WERI-Rb-1 (cell line): ENCODE measurements at regions not wholly inside any gene's neighbourhood (a gene's known extent, or its start where the extent isn't known, plus 50 kb on each side); places are given as distances from the start of the nearest gene placed in this dataset.

Source experiments
- DNase-seq: peaks from one replicate; pipeline ENCODE4 v3.0.0-alpha.2; 2020
- H3K27ac ChIP-seq: fragments of 250-450 bp; sonication (Bioruptor Pico); 2 replicates; pipeline ENCODE4 v1.5.1; 2020; ENCODE audit warnings: mild to moderate bottlenecking, moderate library complexity
- H3K27me3 ChIP-seq: fragments of 250-450 bp; sonication (Bioruptor Pico); 2 replicates; pipeline ENCODE4 v1.5.1; 2021; ENCODE audit warnings: mild to moderate bottlenecking, low read depth, moderate library complexity; ENCODE audit not compliant: insufficient read depth, severe bottlenecking
- H3K36me3 ChIP-seq: fragments of 250-450 bp; sonication (Bioruptor Pico); 2 replicates; pipeline ENCODE4 v1.5.1; 2020; ENCODE audit warnings: mild to moderate bottlenecking, moderate library complexity
- H3K4me3 ChIP-seq: 2 replicates; pipeline ENCODE4 v1.5.1; 2011; ENCODE audit warnings: low read depth, mild to moderate bottlenecking, control low read depth, low read length
- H3K9me3 ChIP-seq: fragments of 250-450 bp; sonication (Bioruptor Pico); 2 replicates; pipeline ENCODE4 v1.5.1; 2021; ENCODE audit warnings: mild to moderate bottlenecking, moderate library complexity; ENCODE audit not compliant: severe bottlenecking
- CTCF ChIP-seq: IDR thresholded peaks from 2 replicates; pipeline ENCODE4 v1.5.1; 2011; ENCODE audit warnings: low read depth, mild to moderate bottlenecking, control low read depth, inconsistent platforms, low read length

- Histone ChIP-seq H3K36me3 (no peaks in the 10 kb centered on the region), H3K27ac (no peak overlapping the region), H3K9me3 (no peaks in the 10 kb centered on the region), H3K4me3 (no peak overlapping the region), H3K27me3 (no peaks in the 10 kb centered on the region)
- no peak for DNase-seq
- no peak for TF ChIP-seq CTCF
Measured at GRCh38 chr14:66380143-66380542, 106.0 kb upstream of the CCDC196 start.

GRCh38 chr14:66381755-66382154 lies 104.4 kb upstream of the CCDC196 start:
- no peak for TF ChIP-seq CTCF
- no peak overlapping the region for H3K27ac ChIP-seq
- no peaks in the 10 kb centered on the region for H3K9me3 ChIP-seq
- no peak for DNase-seq
- no peak overlapping the region for H3K4me3 ChIP-seq
- H3K27me3 ChIP-seq, result no peaks in the 10 kb centered on the region
- H3K36me3 ChIP-seq, result no peaks in the 10 kb centered on the region

GRCh38 chr14:66383257-66383656 lies 102.9 kb upstream of the CCDC196 start:
- Histone ChIP-seq H3K27me3 (no peaks in the 10 kb centered on the region), H3K4me3 (no peak overlapping the region), H3K27ac (no peak overlapping the region), H3K9me3 (no peaks in the 10 kb centered on the region), H3K36me3 (no peaks in the 10 kb centered on the region)
- DNase-seq, result no peak
- TF ChIP-seq CTCF, result no peak

GRCh38 chr14:66383771-66384170 lies 102.4 kb upstream of the CCDC196 start:
- no peaks in the 10 kb centered on the region for H3K36me3 ChIP-seq
- TF ChIP-seq CTCF, result no peak
- no peak for DNase-seq

GRCh38 chr14:66388516-66388915 lies 97.7 kb upstream of the CCDC196 start:
- no peak for TF ChIP-seq CTCF
- H3K27me3 ChIP-seq, result no peaks in the 10 kb centered on the region
- no peak overlapping the region for H3K27ac ChIP-seq
- no peak overlapping the region for H3K4me3 ChIP-seq
- no peak for DNase-seq
- no peaks in the 10 kb centered on the region for H3K36me3 ChIP-seq
- no peaks in the 10 kb centered on the region for H3K9me3 ChIP-seq

More at GRCh38 chr14:66383771-66384170, 102.4 kb upstream of the CCDC196 start:
- no peaks in the 10 kb centered on the region for H3K27me3 ChIP-seq
- H3K27ac ChIP-seq, result no peak overlapping the region
- no peak overlapping the region for H3K4me3 ChIP-seq
- H3K9me3 ChIP-seq, result no peaks in the 10 kb centered on the region

- DNase-seq, result no peak
- Histone ChIP-seq H3K4me3 (no peak overlapping the region), H3K36me3 (no peaks in the 10 kb centered on the region), H3K27me3 (no peaks in the 10 kb centered on the region), H3K9me3 (no peaks in the 10 kb centered on the region), H3K27ac (no peak overlapping the region)
- TF ChIP-seq CTCF, result no peak
Measured at GRCh38 chr14:66389481-66389880, 96.7 kb upstream of the CCDC196 start.
